ENCODE measurements at regions not wholly inside any gene's neighbourhood (a gene's known extent, or its start where the extent isn't known, plus 50 kb on each side); places are given as distances from the start of the nearest gene placed in this dataset.

- ChIA-PET CTCF (interaction anchor here (1.0 to 1.8 kb wide), 4 partner anchors 104 to 165 kb away, joined by 3 to 10 read pairs (median 4); no protein-coding TSS in a partner anchor), POLR2A (no interaction called here)
- no peak overlapping the region for H3K4me3 ChIP-seq (ENCODE audit: low read depth, low read length)
- no peaks in the 10 kb centered on the region for H3K9me3 ChIP-seq (ENCODE audit: control insufficient read depth, insufficient read depth, low read depth, low read length)
- TF ChIP-seq WT1 (tag by site-specific recombination; IDR thresholded peaks at IDR 0.05) (no peak), ZNF654 (tag by site-specific recombination; IDR thresholded peaks at IDR 0.05; ENCODE audit: low read depth) (peak; percentile 10; the same call in 1 of the 2 replicates), ZNF292 (tag by site-specific recombination; IDR thresholded peaks at IDR 0.05; ENCODE audit: borderline replicate concordance, low read depth) (no peak), ZBTB8A (tag by site-specific recombination; IDR thresholded peaks at IDR 0.05) (peak; percentile 38), CTCF (tag by site-specific recombination; IDR thresholded peaks at IDR 0.05) (peak; percentile 52; the same call in 1 of the 2 replicates), ZNF585B (tag by site-specific recombination; IDR thresholded peaks at IDR 0.05) (no peak), ZNF658 (tag by site-specific recombination; IDR thresholded peaks at IDR 0.05) (no peak), ZNF596 (tag by site-specific recombination; IDR thresholded peaks at IDR 0.05) (no peak), ZNF121 (tag by site-specific recombination; IDR thresholded peaks at IDR 0.05) (no peak), ZFP37 (tag by site-specific recombination; IDR thresholded peaks at IDR 0.05) (no peak), ZNF837 (tag by site-specific recombination; IDR thresholded peaks at IDR 0.05) (no peak), ZNF624 (tag by site-specific recombination; IDR thresholded peaks at IDR 0.05) (no peak), ZBTB6 (tag by site-specific recombination; IDR thresholded peaks at IDR 0.05) (no peak), ZNF544 (tag by site-specific recombination; IDR thresholded peaks at IDR 0.05) (no peak), ZNF214 (tag by site-specific recombination; IDR thresholded peaks at IDR 0.05; ENCODE audit: borderline replicate concordance) (no peak), ZNF777 (tag by site-specific recombination; IDR thresholded peaks at IDR 0.05; ENCODE audit: borderline replicate concordance) (no peak), ZNF133 (tag by site-specific recombination; IDR thresholded peaks at IDR 0.05) (no peak), ZNF175 (tag by site-specific recombination; IDR thresholded peaks at IDR 0.05) (no peak), ZNF354C (tag by site-specific recombination; IDR thresholded peaks at IDR 0.05; ENCODE audit: borderline replicate concordance, low read depth) (no peak), ZNF416 (tag by site-specific recombination; IDR thresholded peaks at IDR 0.05) (no peak), KLF9 (tag by site-specific recombination; IDR thresholded peaks at IDR 0.05; ENCODE audit: low read depth) (no peak), KLF7 (tag by site-specific recombination; IDR thresholded peaks at IDR 0.05; ENCODE audit: borderline replicate concordance) (no peak), PRDM1 (tag by site-specific recombination; IDR thresholded peaks at IDR 0.05) (0 out of 2 replicates have a peak, but pooled peaks have one; percentile 36), GLIS1 (tag by site-specific recombination; IDR thresholded peaks at IDR 0.05) (peak; percentile 60), ZNF302 (tag by site-specific recombination; IDR thresholded peaks at IDR 0.05; ENCODE audit: low read depth) (no peak), SALL2 (tag by site-specific recombination; IDR thresholded peaks at IDR 0.05; ENCODE audit: borderline replicate concordance) (no peak), ZIC2 (tag by site-specific recombination; IDR thresholded peaks at IDR 0.05) (peak; percentile 90), OSR2 (tag by site-specific recombination; IDR thresholded peaks at IDR 0.05) (0 out of 2 replicates have a peak, but pooled peaks have one; percentile 17), ZNF707 (tag by site-specific recombination; IDR thresholded peaks at IDR 0.05) (no peak), ZNF341 (tag by site-specific recombination; IDR thresholded peaks at IDR 0.05; ENCODE audit: low read depth) (no peak), OVOL3 (tag by site-specific recombination; IDR thresholded peaks at IDR 0.05) (no peak), YY2 (tag by site-specific recombination; IDR thresholded peaks at IDR 0.05) (no peak)
- TF ChIP-seq, protein P1, sequence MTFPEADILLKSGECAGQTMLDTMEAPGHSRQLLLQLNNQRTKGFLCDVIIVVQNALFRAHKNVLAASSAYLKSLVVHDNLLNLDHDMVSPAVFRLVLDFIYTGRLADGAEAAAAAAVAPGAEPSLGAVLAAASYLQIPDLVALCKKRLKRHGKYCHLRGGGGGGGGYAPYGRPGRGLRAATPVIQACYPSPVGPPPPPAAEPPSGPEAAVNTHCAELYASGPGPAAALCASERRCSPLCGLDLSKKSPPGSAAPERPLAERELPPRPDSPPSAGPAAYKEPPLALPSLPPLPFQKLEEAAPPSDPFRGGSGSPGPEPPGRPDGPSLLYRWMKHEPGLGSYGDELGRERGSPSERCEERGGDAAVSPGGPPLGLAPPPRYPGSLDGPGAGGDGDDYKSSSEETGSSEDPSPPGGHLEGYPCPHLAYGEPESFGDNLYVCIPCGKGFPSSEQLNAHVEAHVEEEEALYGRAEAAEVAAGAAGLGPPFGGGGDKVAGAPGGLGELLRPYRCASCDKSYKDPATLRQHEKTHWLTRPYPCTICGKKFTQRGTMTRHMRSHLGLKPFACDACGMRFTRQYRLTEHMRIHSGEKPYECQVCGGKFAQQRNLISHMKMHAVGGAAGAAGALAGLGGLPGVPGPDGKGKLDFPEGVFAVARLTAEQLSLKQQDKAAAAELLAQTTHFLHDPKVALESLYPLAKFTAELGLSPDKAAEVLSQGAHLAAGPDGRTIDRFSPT (tag by site-specific recombination; IDR thresholded peaks at IDR 0.05): no peak
- H3K27ac ChIP-seq (ENCODE audit: extremely low read depth, low read depth, low read length): no peak overlapping the region
- no peaks in the 10 kb centered on the region for H3K36me3 ChIP-seq (ENCODE audit: control insufficient read depth in 2 of 2, insufficient read depth in 1 of 2, low read length in 2 of 2)
- peaks cover 5% of the 10 kb centered on the region; the same call in 1 of the 2 replicates for H3K4me1 ChIP-seq (ENCODE audit: control insufficient read depth, insufficient read depth, low read length)
Measured at GRCh38 chr4:159016593-159017024, 86.3 kb upstream of the RAPGEF2 start.
